Dermis microvascular lymphatic vessel endothelial cell (primary cell): ENCODE measurements at regions not wholly inside any gene's neighbourhood (a gene's known extent, or its start where the extent isn't known, plus 50 kb on each side); places are given as distances from the start of the nearest gene placed in this dataset.

Experiments used
- DNase-seq, 2 donors: peaks; one replicate each; pipeline versions ENCODE4 v3.0.0 to v3.0.0-alpha.2; 2010; ENCODE audit warnings: low read depth in 2 of 2

DNA sequence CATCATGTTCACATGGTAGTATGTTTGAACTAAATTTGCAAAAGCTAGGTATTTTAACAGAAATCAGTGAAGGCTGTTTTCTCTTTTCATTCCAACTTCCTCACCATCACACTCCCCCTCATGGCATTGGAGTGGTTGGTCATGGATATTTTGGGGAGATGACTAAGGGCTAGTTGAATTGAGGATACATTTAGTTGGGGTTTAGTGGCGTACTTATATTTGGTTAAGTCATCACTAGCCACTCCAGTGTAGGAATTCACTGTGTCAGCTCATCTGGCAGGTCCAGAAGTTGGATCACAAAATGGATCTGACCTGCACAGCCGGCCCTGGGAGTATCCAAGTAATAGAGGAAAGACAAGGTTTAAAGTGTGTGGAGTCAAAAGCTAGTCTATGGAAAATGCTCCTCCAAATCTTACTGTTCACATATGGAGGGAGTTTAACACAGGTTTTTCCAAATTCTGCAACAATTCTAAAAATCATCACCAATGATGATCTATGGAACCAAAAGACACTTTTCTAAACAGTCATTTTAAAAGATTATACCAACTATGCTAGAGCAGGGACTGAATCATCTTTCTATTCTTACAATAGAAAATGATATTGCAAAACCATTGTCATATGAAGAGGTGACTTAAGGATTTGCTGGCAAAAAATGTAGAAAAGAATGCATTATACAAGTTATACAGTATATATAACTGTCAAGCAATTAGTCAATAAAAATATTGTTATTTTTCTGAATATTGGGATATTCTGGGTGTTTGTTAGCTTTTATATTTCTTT, 247.8 kb upstream of the PEX5L start:
- DNase-seq, result no peak

- no peak for DNase-seq
Observed at GRCh38 chr3:180287703-180288102, 251.0 kb upstream of the PEX5L start.

- no peak for DNase-seq
Observed at GRCh38 chr3:180288816-180289215, 252.1 kb upstream of the PEX5L start.

DNA sequence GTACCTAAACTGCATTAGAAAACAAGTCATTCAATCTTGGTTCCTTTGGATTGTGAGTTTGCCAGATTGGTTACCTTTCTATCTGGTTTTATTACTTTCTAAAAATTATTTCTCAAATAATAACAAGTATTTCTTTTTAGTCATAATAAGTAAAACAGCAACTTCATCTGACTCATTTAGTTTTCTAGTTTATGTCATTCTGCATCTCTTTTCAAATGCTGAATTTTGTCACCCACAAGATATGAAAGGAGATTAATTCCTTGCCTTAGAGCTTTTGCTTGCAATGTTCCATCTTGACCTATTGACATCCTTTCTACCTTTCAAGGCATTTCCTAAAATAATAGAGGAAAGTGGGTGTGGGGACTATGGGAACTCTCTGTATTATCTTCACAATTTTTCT, 253.6 kb upstream of the PEX5L start:
- DNase-seq, result no peak

DNA sequence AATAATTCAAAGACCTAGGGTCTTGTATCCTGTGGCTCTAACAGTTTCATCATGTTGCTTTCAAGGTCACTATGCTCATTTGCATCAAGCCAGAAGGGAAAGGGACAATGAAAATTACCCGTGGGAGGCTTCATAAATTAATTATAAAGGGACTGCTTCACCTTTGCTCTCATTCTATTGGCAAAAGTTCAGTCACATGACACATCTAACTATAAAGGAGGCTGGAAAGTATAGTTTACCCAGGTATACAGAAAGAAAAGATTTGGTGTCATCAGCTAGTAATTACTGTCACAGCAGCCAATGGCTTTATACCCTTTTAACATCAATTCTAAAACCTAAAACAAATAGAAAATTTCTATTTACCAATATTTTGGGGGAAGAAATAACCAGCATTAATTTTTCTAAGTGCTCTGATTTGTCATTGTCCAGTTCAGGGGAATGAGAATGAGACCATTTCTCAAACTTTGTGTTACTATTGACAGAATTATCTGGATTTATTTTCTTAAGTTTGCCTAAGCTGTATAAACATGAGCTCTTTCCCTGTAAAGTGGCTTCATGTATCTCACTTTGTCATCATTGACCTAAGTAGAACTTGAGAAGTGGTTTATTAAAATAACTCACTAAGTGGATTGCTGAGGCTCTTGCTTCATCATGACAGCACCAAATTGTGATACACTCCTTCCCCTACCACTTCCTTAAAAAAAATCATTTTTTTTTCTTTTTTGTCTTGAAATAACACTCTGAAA, 257.7 kb upstream of the PEX5L start:
- DNase-seq, result no peak

DNA sequence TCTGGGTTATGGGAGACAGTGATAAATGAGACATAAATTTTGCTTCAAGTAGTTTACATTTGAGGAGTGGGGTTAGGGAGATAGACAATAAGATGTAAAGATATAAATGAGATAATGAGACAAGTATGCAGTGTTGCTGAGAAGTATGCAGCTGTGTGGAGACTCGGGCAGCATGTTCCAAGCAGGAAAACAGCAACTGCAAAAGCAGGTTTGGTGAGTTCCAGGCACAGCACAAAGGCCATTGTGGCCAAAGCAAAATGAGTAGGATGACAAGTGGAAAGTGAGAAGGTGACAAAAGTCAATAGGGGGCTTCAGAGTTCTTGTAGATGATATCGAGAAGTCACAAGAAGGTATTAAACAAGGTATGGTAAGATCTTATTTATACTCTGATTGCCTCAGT, 259.1 kb upstream of the PEX5L start:
- no peak for DNase-seq

GRCh38 chr3:180296971-180297370, 260.2 kb upstream of the PEX5L start:
- DNase-seq, result no peak

DNA sequence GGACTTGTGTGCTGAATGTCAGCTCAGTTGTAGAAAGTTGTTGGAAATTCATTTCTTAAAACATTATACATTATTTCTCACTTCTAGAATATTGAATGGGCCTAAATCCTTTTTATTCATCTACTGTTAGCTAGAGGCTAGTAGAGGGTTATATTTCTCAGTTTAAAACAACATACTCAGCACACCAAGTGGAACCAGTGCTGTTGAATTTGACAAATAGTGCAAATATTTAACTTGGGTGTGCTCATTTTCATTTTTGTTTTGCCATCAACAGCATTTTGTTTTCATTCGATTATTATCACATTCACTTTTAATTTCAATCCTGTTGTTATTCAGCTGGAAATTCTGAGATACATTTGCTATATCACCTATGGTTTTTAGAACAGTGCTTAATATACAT, 269.4 kb upstream of the PEX5L start:
- DNase-seq, result no peak

GRCh38 chr3:180306691-180307090, 270.0 kb upstream of the PEX5L start:
- DNase-seq, result no peak

GRCh38 chr3:180311242-180311641, 274.5 kb upstream of the PEX5L start:
- no peak for DNase-seq

DNA sequence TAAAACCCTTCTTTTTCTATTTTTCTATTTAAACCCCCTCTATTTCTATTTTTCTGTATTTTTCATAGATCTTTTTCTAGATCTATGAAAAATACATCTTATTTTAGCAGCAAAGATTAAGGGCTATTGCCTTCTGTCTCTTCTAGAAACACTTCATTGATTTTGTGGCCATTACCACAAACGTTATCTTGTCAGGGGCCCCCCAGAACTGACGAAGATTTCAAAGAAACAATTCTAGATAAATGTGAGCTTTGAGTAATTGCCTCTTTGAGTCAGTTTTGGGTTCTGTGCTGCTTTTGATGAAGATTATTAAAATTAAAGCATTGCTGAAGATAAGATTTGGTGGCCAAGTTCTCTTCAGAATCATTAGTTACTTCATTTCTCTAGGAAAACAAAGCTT, 279.6 kb upstream of the PEX5L start:
- DNase-seq, result no peak

GRCh38 chr3:180319461-180319860, 282.5 kb upstream of the TTC14 start:
- no peak for DNase-seq

- DNase-seq, result no peak
Observed at GRCh38 chr3:180320631-180321030, 281.3 kb upstream of the TTC14 start.

DNA sequence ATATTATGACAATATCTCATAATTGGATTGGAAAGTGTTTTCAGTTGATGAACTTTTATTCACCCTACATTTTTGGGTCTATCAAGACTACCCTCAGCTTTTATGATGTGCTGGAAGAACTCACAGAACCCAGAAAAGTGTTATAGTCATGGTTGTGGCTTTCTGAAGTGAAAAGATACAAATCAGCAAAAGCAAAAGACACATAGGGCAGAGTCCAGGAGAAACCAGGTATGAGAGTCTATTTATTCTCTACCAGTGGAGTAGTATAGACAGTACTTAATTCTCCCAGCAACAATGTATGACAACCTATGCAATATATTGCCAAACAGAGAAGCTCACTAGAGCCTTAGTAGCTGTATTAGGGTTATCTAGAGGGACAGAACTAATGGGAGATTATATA, 280.4 kb upstream of the TTC14 start:
- no peak for DNase-seq

GRCh38 chr3:180322829-180323228, 279.1 kb upstream of the TTC14 start:
- DNase-seq, result no peak

DNA sequence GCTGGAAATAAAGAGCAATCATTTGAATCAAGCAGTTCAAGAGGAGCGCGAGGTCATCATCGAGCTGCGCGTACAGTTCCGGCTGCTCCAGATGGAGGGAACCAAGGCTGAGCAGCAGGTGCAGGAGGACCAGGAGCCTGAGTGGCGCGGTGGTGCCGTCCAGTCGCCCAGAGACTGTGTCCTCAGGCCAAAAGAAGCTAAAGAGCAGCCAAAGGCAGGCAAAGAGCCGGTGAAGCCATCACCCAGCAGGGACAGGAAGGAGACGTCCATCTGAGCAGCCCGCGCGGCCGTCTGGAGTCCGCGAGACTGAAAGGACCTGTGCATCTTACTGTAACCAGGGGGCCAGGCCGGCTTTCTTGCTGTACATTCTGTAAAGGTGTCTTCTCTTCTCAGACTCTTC, 277.2 kb upstream of the TTC14 start:
- DNase-seq, result no peak

DNA sequence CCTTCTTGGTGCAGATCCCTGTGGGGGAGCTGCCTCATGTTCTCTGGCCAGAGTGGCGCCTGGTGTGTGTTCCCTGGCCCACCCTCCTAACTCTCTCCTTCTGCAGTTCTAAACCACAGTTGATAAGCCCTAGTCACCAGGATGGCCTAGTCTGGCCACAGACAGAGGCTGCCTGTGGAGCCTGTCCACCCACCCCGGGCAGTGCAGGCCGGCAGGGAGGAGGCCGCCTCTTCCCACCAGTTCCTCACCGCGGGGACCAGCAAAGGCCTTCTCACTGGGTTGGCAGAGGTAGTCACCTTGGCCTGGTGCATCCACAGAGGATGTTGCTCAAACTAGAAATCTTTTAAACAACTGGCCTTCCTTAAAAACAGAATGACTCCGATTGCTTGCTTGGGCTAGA, 276.4 kb upstream of the TTC14 start:
- DNase-seq, result no peak

GRCh38 chr3:180325958-180326357, 276.0 kb upstream of the TTC14 start:
- no peak for DNase-seq

DNA sequence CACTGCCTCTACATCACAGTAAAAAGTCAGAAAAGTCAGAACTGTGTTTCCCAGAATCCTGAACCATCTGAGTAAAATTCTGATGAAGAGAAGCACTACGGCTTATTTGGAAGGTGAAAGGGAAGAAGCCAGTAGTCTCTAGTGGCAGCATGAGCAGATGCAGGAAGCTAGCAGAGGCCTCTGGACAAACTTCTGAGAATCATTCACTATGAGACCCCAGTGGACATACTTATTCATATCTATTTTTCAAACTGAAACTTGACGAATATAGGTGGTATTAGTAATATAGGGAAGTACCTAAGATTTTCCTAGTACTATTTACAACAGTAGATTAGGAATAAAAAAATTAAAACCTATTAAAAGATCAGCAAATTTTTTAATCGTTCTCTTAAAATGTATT, 272.8 kb upstream of the TTC14 start:
- DNase-seq, result no peak

GRCh38 chr3:180329847-180330246, 272.1 kb upstream of the TTC14 start:
- DNase-seq, result no peak

- no peak for DNase-seq
Observed at GRCh38 chr3:180330440-180330839, 271.5 kb upstream of the TTC14 start.

DNA sequence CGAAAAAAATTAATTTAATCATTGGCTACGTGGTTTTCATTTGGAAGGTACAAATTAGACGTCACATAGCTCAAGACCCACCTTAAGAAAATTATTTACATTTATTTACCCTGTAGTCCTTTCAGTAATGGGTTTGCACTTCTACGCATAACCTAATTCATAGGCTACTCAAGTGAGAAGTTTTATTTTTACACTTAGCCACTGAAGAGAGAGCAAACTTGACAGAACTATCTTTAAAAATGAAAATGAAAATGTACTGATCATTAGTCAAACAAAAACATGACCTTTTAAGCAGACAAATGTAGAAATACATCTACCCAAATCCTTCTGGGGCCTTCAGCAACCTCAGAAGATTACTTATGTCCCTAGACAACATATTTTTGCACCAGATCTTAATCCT, 269.4 kb upstream of the TTC14 start:
- no peak for DNase-seq

- no peak for DNase-seq
Observed at GRCh38 chr3:180335050-180335449, 266.9 kb upstream of the TTC14 start.
